ENCODE measurements at regions not wholly inside any gene's neighbourhood (a gene's known extent, or its start where the extent isn't known, plus 50 kb on each side); places are given as distances from the start of the nearest gene placed in this dataset.

GRCh38 chr11:70675697-70676374 lies 277.5 kb downstream of the CTTN start:
- no peak for DNase-seq (ENCODE audit: low spot score)

GRCh38 chr11:70677232-70677916 lies 279.0 kb downstream of the CTTN start:
- no peak for DNase-seq (ENCODE audit: low spot score)

GRCh38 chr11:70678931-70679900 lies 280.9 kb downstream of the CTTN start:
- DNase-seq (ENCODE audit: low spot score) = no peak

GRCh38 chr11:70680781-70681281 lies 282.5 kb downstream of the CTTN start:
- DNase-seq (ENCODE audit: low spot score) = no peak

GRCh38 chr11:70682056-70682455 lies 283.7 kb downstream of the CTTN start:
- no peak for DNase-seq (ENCODE audit: low spot score)

GRCh38 chr11:70682760-70683159 lies 284.4 kb downstream of the CTTN start:
- DNase-seq (ENCODE audit: low spot score) = no peak

GRCh38 chr11:70687716-70688115 lies 289.4 kb downstream of the CTTN start:
- DNase-seq (ENCODE audit: low spot score) = no peak

GRCh38 chr11:70688142-70688541 lies 289.8 kb downstream of the CTTN start:
- DNase-seq (ENCODE audit: low spot score) = no peak

- DNase-seq (ENCODE audit: low spot score) = no peak
Observed at GRCh38 chr11:70689764-70690163, 291.4 kb downstream of the CTTN start.

GRCh38 chr11:70692131-70692530 lies 293.8 kb downstream of the CTTN start:
- no peak for DNase-seq (ENCODE audit: low spot score)

- DNase-seq (ENCODE audit: low spot score) = no peak
Observed at GRCh38 chr11:70694371-70694770, 296.0 kb downstream of the CTTN start.

- no peak for DNase-seq (ENCODE audit: low spot score)
Observed at GRCh38 chr11:70695086-70695960, 297.0 kb downstream of the CTTN start.

- no peak for DNase-seq (ENCODE audit: low spot score)
Observed at GRCh38 chr11:70696076-70696475, 297.7 kb downstream of the CTTN start.

- DNase-seq (ENCODE audit: low spot score) = no peak
Observed at GRCh38 chr11:70696564-70696963, 298.2 kb downstream of the CTTN start.

- DNase-seq (ENCODE audit: low spot score) = no peak
Observed at GRCh38 chr11:70697701-70698100, 299.4 kb downstream of the CTTN start.

- DNase-seq (ENCODE audit: low spot score) = no peak
Observed at GRCh38 chr11:70698871-70699270, 300.5 kb downstream of the CTTN start.

- DNase-seq (ENCODE audit: low spot score) = no peak
Observed at GRCh38 chr11:70699294-70700221, 301.2 kb downstream of the CTTN start.

- DNase-seq (ENCODE audit: low spot score) = no peak
Observed at GRCh38 chr11:70700453-70700852, 302.1 kb downstream of the CTTN start.

- no peak for DNase-seq (ENCODE audit: low spot score)
Observed at GRCh38 chr11:70700871-70701270, 302.5 kb downstream of the CTTN start.

- DNase-seq (ENCODE audit: low spot score) = no peak
Observed at GRCh38 chr11:70702040-70702648, 303.8 kb downstream of the CTTN start.

All from CD4-positive, alpha-beta T cell treated with Interleukin-6 at 100 ng/mL for 8 hours (primary cell).